ENCODE measurements at regions not wholly inside any gene's neighbourhood (a gene's known extent, or its start where the extent isn't known, plus 50 kb on each side); places are given as distances from the start of the nearest gene placed in this dataset.

GRCh38 chr5:117872798-117873368, 1115.5 kb downstream of the DTWD2 start:
- TF ChIP-seq CTCF (IDR thresholded peaks at IDR 0.05) (no peak), POLR2A (IDR thresholded peaks at IDR 0.05) (no peak)
